Panc1 (cell line): ENCODE measurements at regions not wholly inside any gene's neighbourhood (a gene's known extent, or its start where the extent isn't known, plus 50 kb on each side); places are given as distances from the start of the nearest gene placed in this dataset.

ENCODE experiments used
- CTCF ChIP-seq: fragments of 450-650 bp; IDR thresholded peaks from 2 replicates; pipeline ENCODE4 v1.5.1; 2017; ENCODE audit warnings: mild to moderate bottlenecking
- POLR2AphosphoS5 ChIP-seq: IDR thresholded peaks from 2 replicates; pipeline ENCODE4 v1.6.1; 2012; ENCODE audit warnings: mild to moderate bottlenecking, low read depth, low read length, moderate library complexity
- REST ChIP-seq, 2 experiments: IDR thresholded peaks; 2 replicates each; pipeline ENCODE4 v1.6.1; 2011 to 2012; ENCODE audit warnings: low read depth in 2 of 2, control low read depth in 1 of 2, low read length in 1 of 2, mild to moderate bottlenecking in 1 of 2, moderate library complexity in 1 of 2; ENCODE audit not compliant: insufficient read depth in 1 of 2
- TCF7L2 ChIP-seq: IDR thresholded peaks from 2 replicates; pipeline ENCODE4 v1.6.1; 2011; ENCODE audit warnings: mild to moderate bottlenecking, low read depth, low read length, inconsistent platforms

- TF ChIP-seq CTCF (no peak), POLR2AphosphoS5 (no peak), REST (IDR thresholded peaks at IDR 0.05; ENCODE audit: insufficient read depth in 1 of 2, low read depth in 2 of 2, low read length in 1 of 2) (no peak), TCF7L2 (no peak)
These were observed 128.4 kb downstream of the FOXL1 start for GRCh38 chr16:86706726-86707125.
